ENCODE measurements at regions not wholly inside any gene's neighbourhood (a gene's known extent, or its start where the extent isn't known, plus 50 kb on each side); places are given as distances from the start of the nearest gene placed in this dataset.

DNA sequence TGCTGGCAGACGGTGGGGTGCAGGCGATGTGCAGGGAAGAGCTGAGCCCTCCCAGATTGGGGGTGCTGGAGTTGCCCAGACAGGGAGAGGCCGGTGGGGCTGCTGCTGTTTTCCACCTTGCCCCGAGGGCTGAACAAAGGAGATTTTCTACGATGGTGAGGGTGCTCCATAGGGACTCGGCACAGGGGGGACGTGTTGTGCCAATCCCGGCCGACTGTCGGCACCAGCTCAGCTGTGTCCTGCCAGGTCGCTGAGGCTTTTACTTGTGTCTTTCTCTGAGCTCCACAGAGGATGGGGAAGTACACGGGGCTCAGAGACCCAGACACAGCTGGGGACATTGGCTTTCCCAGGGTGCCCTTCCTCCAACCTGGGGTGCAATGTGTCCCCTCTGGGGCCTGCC, 816.8 kb downstream of the BRD1 start (continued):
- TF ChIP-seq, protein P1, sequence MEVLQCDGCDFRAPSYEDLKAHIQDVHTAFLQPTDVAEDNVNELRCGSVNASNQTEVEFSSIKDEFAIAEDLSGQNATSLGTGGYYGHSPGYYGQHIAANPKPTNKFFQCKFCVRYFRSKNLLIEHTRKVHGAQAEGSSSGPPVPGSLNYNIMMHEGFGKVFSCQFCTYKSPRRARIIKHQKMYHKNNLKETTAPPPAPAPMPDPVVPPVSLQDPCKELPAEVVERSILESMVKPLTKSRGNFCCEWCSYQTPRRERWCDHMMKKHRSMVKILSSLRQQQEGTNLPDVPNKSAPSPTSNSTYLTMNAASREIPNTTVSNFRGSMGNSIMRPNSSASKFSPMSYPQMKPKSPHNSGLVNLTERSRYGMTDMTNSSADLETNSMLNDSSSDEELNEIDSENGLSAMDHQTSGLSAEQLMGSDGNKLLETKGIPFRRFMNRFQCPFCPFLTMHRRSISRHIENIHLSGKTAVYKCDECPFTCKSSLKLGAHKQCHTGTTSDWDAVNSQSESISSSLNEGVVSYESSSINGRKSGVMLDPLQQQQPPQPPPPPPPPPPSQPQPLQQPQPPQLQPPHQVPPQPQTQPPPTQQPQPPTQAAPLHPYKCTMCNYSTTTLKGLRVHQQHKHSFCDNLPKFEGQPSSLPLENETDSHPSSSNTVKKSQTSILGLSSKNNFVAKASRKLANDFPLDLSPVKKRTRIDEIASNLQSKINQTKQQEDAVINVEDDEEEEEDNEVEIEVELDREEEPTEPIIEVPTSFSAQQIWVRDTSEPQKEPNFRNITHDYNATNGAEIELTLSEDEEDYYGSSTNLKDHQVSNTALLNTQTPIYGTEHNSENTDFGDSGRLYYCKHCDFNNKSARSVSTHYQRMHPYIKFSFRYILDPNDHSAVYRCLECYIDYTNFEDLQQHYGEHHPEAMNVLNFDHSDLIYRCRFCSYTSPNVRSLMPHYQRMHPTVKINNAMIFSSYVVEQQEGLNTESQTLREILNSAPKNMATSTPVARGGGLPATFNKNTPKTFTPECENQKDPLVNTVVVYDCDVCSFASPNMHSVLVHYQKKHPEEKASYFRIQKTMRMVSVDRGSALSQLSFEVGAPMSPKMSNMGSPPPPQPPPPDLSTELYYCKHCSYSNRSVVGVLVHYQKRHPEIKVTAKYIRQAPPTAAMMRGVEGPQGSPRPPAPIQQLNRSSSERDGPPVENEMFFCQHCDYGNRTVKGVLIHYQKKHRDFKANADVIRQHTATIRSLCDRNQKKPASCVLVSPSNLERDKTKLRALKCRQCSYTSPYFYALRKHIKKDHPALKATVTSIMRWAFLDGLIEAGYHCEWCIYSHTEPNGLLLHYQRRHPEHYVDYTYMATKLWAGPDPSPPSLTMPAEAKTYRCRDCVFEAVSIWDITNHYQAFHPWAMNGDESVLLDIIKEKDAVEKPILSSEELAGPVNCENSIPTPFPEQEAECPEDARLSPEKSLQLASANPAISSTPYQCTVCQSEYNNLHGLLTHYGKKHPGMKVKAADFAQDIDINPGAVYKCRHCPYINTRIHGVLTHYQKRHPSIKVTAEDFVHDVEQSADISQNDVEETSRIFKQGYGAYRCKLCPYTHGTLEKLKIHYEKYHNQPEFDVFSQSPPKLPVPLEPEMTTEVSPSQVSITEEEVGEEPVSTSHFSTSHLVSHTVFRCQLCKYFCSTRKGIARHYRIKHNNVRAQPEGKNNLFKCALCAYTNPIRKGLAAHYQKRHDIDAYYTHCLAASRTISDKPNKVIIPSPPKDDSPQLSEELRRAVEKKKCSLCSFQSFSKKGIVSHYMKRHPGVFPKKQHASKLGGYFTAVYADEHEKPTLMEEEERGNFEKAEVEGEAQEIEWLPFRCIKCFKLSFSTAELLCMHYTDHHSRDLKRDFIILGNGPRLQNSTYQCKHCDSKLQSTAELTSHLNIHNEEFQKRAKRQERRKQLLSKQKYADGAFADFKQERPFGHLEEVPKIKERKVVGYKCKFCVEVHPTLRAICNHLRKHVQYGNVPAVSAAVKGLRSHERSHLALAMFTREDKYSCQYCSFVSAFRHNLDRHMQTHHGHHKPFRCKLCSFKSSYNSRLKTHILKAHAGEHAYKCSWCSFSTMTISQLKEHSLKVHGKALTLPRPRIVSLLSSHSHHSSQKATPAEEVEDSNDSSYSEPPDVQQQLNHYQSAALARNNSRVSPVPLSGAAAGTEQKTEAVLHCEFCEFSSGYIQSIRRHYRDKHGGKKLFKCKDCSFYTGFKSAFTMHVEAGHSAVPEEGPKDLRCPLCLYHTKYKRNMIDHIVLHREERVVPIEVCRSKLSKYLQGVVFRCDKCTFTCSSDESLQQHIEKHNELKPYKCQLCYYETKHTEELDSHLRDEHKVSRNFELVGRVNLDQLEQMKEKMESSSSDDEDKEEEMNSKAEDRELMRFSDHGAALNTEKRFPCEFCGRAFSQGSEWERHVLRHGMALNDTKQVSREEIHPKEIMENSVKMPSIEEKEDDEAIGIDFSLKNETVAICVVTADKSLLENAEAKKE (CRISPR knock-in tag; IDR thresholded peaks at IDR 0.05) = no peak
- TF ChIP-seq, protein P2, sequence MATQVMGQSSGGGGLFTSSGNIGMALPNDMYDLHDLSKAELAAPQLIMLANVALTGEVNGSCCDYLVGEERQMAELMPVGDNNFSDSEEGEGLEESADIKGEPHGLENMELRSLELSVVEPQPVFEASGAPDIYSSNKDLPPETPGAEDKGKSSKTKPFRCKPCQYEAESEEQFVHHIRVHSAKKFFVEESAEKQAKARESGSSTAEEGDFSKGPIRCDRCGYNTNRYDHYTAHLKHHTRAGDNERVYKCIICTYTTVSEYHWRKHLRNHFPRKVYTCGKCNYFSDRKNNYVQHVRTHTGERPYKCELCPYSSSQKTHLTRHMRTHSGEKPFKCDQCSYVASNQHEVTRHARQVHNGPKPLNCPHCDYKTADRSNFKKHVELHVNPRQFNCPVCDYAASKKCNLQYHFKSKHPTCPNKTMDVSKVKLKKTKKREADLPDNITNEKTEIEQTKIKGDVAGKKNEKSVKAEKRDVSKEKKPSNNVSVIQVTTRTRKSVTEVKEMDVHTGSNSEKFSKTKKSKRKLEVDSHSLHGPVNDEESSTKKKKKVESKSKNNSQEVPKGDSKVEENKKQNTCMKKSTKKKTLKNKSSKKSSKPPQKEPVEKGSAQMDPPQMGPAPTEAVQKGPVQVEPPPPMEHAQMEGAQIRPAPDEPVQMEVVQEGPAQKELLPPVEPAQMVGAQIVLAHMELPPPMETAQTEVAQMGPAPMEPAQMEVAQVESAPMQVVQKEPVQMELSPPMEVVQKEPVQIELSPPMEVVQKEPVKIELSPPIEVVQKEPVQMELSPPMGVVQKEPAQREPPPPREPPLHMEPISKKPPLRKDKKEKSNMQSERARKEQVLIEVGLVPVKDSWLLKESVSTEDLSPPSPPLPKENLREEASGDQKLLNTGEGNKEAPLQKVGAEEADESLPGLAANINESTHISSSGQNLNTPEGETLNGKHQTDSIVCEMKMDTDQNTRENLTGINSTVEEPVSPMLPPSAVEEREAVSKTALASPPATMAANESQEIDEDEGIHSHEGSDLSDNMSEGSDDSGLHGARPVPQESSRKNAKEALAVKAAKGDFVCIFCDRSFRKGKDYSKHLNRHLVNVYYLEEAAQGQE (IDR thresholded peaks at IDR 0.05; ENCODE audit: unreplicated experiment) = no peak
- TF ChIP-seq, protein P3, sequence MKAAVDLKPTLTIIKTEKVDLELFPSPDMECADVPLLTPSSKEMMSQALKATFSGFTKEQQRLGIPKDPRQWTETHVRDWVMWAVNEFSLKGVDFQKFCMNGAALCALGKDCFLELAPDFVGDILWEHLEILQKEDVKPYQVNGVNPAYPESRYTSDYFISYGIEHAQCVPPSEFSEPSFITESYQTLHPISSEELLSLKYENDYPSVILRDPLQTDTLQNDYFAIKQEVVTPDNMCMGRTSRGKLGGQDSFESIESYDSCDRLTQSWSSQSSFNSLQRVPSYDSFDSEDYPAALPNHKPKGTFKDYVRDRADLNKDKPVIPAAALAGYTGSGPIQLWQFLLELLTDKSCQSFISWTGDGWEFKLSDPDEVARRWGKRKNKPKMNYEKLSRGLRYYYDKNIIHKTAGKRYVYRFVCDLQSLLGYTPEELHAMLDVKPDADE (IDR thresholded peaks at IDR 0.05) = no peak

All from GM23338 (cell line).